K562 (cell line): ENCODE measurements at regions not wholly inside any gene's neighbourhood (a gene's known extent, or its start where the extent isn't known, plus 50 kb on each side); places are given as distances from the start of the nearest gene placed in this dataset.

Experiments
- ATAC-seq: fragments of 200-7000 bp; cut with Tn5 transposase; 3 replicates; pipeline ENCODE4 v1.9.1; 2020; ENCODE audit warnings: moderate library complexity
- BruUV-seq: library from RNA; stranded (reverse); fragments of 400-500 nt; replicated peaks from 2 replicates; lab custom pipeline; 2021; lab: Mats Ljungman, UMichigan
- CTCF ChIA-PET: fragments of 300-600 bp; formaldehyde crosslinking; extraction: SDS; loops from one replicate; lab custom pipeline; 2021; ENCODE audit warnings: low intra/inter-chr PET ratio; lab: Yijun Ruan, JAX
- POLR2A ChIA-PET: fragments of 300-600, 350-650 bp; sonication (Branson Sonifier 250); formaldehyde crosslinking; extraction: SDS; loops from one replicate; lab custom pipeline; 2021; ENCODE audit warnings: antibody characterized with exemption, inconsistent platforms; lab: Yijun Ruan, JAX
- DNase-seq, 4 experiments: peaks; one replicate each; pipeline versions ENCODE4 v3.0.0 to v3.0.0-alpha.2; 2011 to 2018; ENCODE audit warnings: low spot score in 3 of 4, mixed read lengths in 3 of 4; ENCODE audit errors: extremely low read depth in 1 of 4
- FAIRE-seq: peaks from 2 replicates; lab custom pipeline; 2011; peaks lifted over from hg19 to GRCh38; lab: Jason Lieb, UNC
- H2AFZ ChIP-seq: 2 replicates; pipeline ENCODE4 v1.6.0; 2011; ENCODE audit warnings: low read depth, low read length, control low read depth, inconsistent platforms
- H3K27ac ChIP-seq: fragments of 200-600 bp; 3 replicates; pipeline ENCODE4 v1.8.0; 2011; ENCODE audit warnings: low read depth, mild to moderate bottlenecking, control low read depth, inconsistent platforms, low read length, moderate library complexity, mixed read lengths; ENCODE audit errors: extremely low read depth
- H3K27me3 ChIP-seq, 2 experiments: fragments of 300-600 bp in 1 of 2; 2 replicates in 1 of 2; 3 replicates in 1 of 2; pipeline versions ENCODE4 v1.6.0 to v1.8.0; 2011; ENCODE audit warnings: inconsistent platforms in 2 of 2, low read length in 2 of 2, mild to moderate bottlenecking in 1 of 2, mixed read lengths in 1 of 2, moderate library complexity in 1 of 2; ENCODE audit not compliant: control insufficient read depth in 2 of 2, insufficient read depth in 2 of 2
- H3K36me3 ChIP-seq: fragments of 300-600 bp; 3 replicates; pipeline ENCODE4 v1.8.0; 2011; ENCODE audit warnings: mild to moderate bottlenecking, low read length, inconsistent platforms; ENCODE audit not compliant: control insufficient read depth, insufficient read depth
- H3K4me1 ChIP-seq, 2 experiments: fragments of 200-600 bp in 1 of 2; replicated peaks in 1 of 2; 2 replicates in 1 of 2; 3 replicates in 1 of 2; pipeline versions ENCODE4 v1.5.1 to v1.8.0; 2011; ENCODE audit warnings: inconsistent platforms in 2 of 2, low read length in 2 of 2, mild to moderate bottlenecking in 1 of 2, mixed read lengths in 1 of 2, moderate library complexity in 1 of 2; ENCODE audit not compliant: control insufficient read depth in 2 of 2, insufficient read depth in 2 of 2
- H3K4me2 ChIP-seq: 2 replicates; pipeline ENCODE4 v1.6.1; 2011; ENCODE audit warnings: low read length, control low read depth, inconsistent platforms, mixed read lengths; ENCODE audit not compliant: insufficient read depth
- H3K4me3 ChIP-seq: fragments of 200-600 bp; sonication (generic), shearing (Covaris generic); 2 replicates; pipeline ENCODE4 v1.5.1; 2016; ENCODE audit warnings: control low read depth, inconsistent platforms
- H3K79me2 ChIP-seq: fragments of 200-600 bp; 3 replicates; pipeline ENCODE4 v1.8.0; 2011; ENCODE audit warnings: low read length, inconsistent platforms; ENCODE audit not compliant: control insufficient read depth, insufficient read depth
- H3K9ac ChIP-seq, 2 experiments: 2 replicates each; pipeline versions ENCODE4 v1.6.0 to v1.6.1; 2011; ENCODE audit warnings: low read depth in 2 of 2, low read length in 2 of 2, control low read depth in 1 of 2, inconsistent platforms in 1 of 2, mild to moderate bottlenecking in 1 of 2, mixed read lengths in 1 of 2; ENCODE audit not compliant: insufficient read depth in 1 of 2
- H3K9me1 ChIP-seq: one replicate; pipeline ENCODE4 v1.6.0; 2011; ENCODE audit warnings: inconsistent platforms, mild to moderate bottlenecking, low read length, moderate library complexity; ENCODE audit not compliant: control insufficient read depth, insufficient read depth
- H3K9me3 ChIP-seq: replicated peaks from 2 replicates; pipeline ENCODE4 v1.5.1; 2011; ENCODE audit warnings: low read depth, low read length, inconsistent platforms; ENCODE audit not compliant: control insufficient read depth, insufficient read depth
- H4K20me1 ChIP-seq: replicated peaks from 2 replicates; pipeline ENCODE4 v1.6.1; 2011; ENCODE audit warnings: low read length, inconsistent platforms, mixed read lengths; ENCODE audit not compliant: control insufficient read depth, insufficient read depth
- DNMT1 ChIP-seq: fragments of 450-650 bp; IDR thresholded peaks from 2 replicates; pipeline ENCODE4 v1.6.1; 2016; ENCODE audit warnings: antibody characterized with exemption, mild to moderate bottlenecking
- IRF9 ChIP-seq: fragments of 450-650 bp; IDR thresholded peaks from 2 replicates; pipeline ENCODE4 v1.6.1; 2016; ENCODE audit warnings: missing biosample characterization, missing genetic modification characterization
- MGA ChIP-seq: fragments of 450-650 bp; IDR thresholded peaks from 2 replicates; pipeline ENCODE4 v1.6.1; 2016; ENCODE audit warnings: mild to moderate bottlenecking, moderate library complexity
- SRSF3 ChIP-seq: fragments of 200-400 bp; formaldehyde crosslinking; IDR thresholded peaks from 2 replicates; pipeline ENCODE4 v1.6.1; 2016; ENCODE audit warnings: mild to moderate bottlenecking, low read length, moderate library complexity; ENCODE audit not compliant: insufficient read depth
- WGBS: fragments of 100-300 bp; shearing (Covaris generic); methylation state at CpG from one replicate; pipeline ENCODE4 v1.1.6; 2016; ENCODE audit warnings: low coverage, mixed read lengths; ENCODE audit not compliant: insufficient coverage; ENCODE audit errors: missing lambda C conversion rate; 5-methylcytosine and 5-hydroxymethylcytosine counted together
- in situ Hi-C: fragments of 300-500 bp; cut with MboI; formaldehyde crosslinking; loops from 4 replicates; pipeline ENCODE4 v1.15.0; 2018; ENCODE audit warnings: inconsistent platforms, mixed read lengths
- intact Hi-C: fragments of 100-400 bp; cut with micrococcal nuclease; formaldehyde crosslinking; loops from 2 replicates; pipeline ENCODE4 v1.14.2; 2022

GRCh38 chr3:103923907-103924306, 1442.8 kb upstream of the ALCAM start:
- ChIA-PET POLR2A (no interaction called here), CTCF (no interaction called here)
- Histone ChIP-seq H3K27me3 (no peaks in the 10 kb centered on the region), H3K9me1 (no peaks in the 10 kb centered on the region), H3K36me3 (no peaks in the 10 kb centered on the region), H3K9ac (no peak overlapping the region), H3K4me1 (no peaks in the 10 kb centered on the region), H3K9me3 (no peaks in the 10 kb centered on the region), H3K79me2 (no peaks in the 10 kb centered on the region), H3K27ac (no peak overlapping the region), H4K20me1 (no peaks in the 10 kb centered on the region), H3K4me2 (no peak overlapping the region), H3K4me3 (no peak overlapping the region), H2AFZ (no peak overlapping the region)
- intact Hi-C loops, result no loop called here
- no peak for FAIRE-seq
- BruUV-seq, result no TSS peak
- TF ChIP-seq IRF9 (tag) (no peak), DNMT1 (no peak)
- no peak for ATAC-seq
- DNase-seq, result no peak
- in situ Hi-C loops, result no loop called here

GRCh38 chr3:103924544-103924943, 1442.2 kb upstream of the ALCAM start:
- in situ Hi-C loops, result no loop called here
- BruUV-seq, result no TSS peak
- no peaks in the 10 kb centered on the region for H3K9me1 ChIP-seq
- no peak for ATAC-seq
- no peak overlapping the region for H3K4me2 ChIP-seq
- no peak overlapping the region for H2AFZ ChIP-seq
- no peaks in the 10 kb centered on the region for H3K4me1 ChIP-seq
- 0% methylated on average over 1 of the region's 1 CpG for WGBS
- FAIRE-seq, result no peak
- no peak overlapping the region for H3K9ac ChIP-seq
- DNase-seq, result no peak
- no peak overlapping the region for H3K4me3 ChIP-seq
- intact Hi-C loops, result no loop called here
- no peaks in the 10 kb centered on the region for H3K36me3 ChIP-seq
- POLR2A ChIA-PET, result no interaction called here
- H3K27ac ChIP-seq, result no peak overlapping the region
- no peaks in the 10 kb centered on the region for H3K79me2 ChIP-seq
- no peaks in the 10 kb centered on the region for H4K20me1 ChIP-seq
- H3K9me3 ChIP-seq, result no peaks in the 10 kb centered on the region
- CTCF ChIA-PET, result no interaction called here
- no peaks in the 10 kb centered on the region for H3K27me3 ChIP-seq
- no peak for TF ChIP-seq MGA
- no peak for TF ChIP-seq SRSF3
